Testis (tissue), 2 donors: ENCODE measurements at regions not wholly inside any gene's neighbourhood (a gene's known extent, or its start where the extent isn't known, plus 50 kb on each side); places are given as distances from the start of the nearest gene placed in this dataset.
"Not testable (repeated sequence)": the region's sequence is repeated elsewhere in the genome, so short reads cannot be mapped to it uniquely, and the experiment has no call there.

Experiments
- DNase-seq: peaks from one replicate; pipeline ENCODE4 v3.0.0-alpha.2; 2019
- H3K27ac ChIP-seq, 2 donors: fragments of 200-600 bp; sonication (generic); one replicate each; pipeline ENCODE4 v1.5.1; 2019
- H3K27me3 ChIP-seq: fragments of 200-600 bp; sonication (generic); one replicate; pipeline ENCODE4 v1.5.1; 2019
- H3K36me3 ChIP-seq: fragments of 200-600 bp; sonication (generic); one replicate; pipeline ENCODE4 v1.5.1; 2017; ENCODE audit warnings: low read depth; ENCODE audit errors: missing control alignments
- H3K4me1 ChIP-seq: fragments of 200-600 bp; sonication (generic); one replicate; pipeline ENCODE4 v1.5.1; 2019
- H3K4me3 ChIP-seq, 2 donors: fragments of 200-600 bp; sonication (generic); one replicate each; pipeline ENCODE4 v1.5.1; 2017 to 2019
- H3K9me3 ChIP-seq: fragments of 200-600 bp; sonication (generic); one replicate; pipeline ENCODE4 v1.5.1; 2017
- POLR2A ChIP-seq: fragments of 450-650 bp; IDR thresholded peaks from one replicate; pipeline ENCODE4 v1.6.1; 2017; ENCODE audit warnings: antibody characterized with exemption, mild to moderate bottlenecking, moderate library complexity
- WGBS, 2 donors: methylation state at CpG; one replicate each; pipeline ENCODE4 v1.1.5; 2018; 5-methylcytosine and 5-hydroxymethylcytosine counted together
- intact Hi-C: fragments of 100-400 bp; cut with DNase I; formaldehyde crosslinking; loops from one replicate; pipeline ENCODE4 v1.15.1; 2023; ENCODE audit warnings: low total_unique reads
- TF ChIP-seq, protein P1 (sequence below), 3 experiments: fragments of 450-650 bp in 2 of 3; fragments of 200-600 bp in 1 of 3; sonication (generic) in 1 of 3; IDR thresholded peaks; one replicate each; pipeline ENCODE4 v1.5.1; 2016 to 2019; ENCODE audit warnings: antibody characterized with exemption in 3 of 3, mild to moderate bottlenecking in 2 of 3, moderate library complexity in 1 of 3

DNA sequence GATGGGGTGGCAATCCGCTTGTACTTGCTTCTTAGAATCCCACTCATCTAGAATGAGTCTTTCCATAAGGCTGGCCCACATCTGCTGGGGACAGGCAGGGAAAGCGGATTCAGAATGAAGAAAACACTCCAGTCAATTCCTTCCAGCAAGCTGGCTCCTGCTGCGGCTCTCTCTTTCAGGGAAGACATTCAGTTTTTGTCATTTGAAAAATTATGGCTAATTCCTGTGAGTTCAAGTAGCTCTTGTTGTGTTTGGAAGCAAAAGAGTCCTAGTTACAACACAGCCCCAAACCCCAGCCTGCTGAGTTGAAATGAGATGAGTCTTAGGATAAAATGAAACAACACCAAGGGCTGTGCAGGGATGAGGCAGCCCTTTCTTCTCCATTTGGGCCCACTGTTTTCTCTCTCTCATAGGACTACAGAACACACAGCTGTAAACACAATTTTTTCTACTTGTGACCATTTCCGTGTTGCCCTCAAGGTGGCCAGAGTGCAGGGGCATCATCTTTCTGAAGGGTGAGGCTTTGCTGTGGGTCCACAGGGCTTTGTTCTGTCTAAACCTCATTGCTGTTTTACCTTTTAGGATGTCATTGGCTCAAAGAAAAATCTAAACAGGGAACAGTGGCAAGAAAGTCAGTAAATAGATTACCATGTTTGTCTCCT lies 90.8 kb upstream of the EEPD1 start:
- H3K27ac ChIP-seq = no peak overlapping the region

DNA sequence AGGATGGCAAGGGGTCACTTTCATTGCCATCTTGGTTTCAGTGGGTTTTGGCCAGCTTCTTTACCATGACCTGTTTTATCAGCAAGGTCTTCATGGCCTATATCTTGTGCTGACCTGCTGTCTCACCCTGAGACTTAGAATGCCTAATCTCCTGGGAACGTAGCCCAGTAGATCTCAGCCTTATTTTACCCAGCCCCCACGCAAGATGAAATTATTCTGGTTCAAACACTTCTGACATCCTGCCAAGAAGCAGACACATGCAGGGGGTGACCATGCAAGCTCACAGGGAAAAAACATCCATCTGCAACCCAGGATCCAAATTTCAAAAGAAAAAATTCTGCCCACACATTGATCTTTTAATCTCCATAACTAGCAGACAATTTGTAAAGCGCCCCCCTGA lies 88.4 kb upstream of the EEPD1 start:
- no peaks in the 10 kb centered on the region for H3K36me3 ChIP-seq
- no peak overlapping the region for H3K4me3 ChIP-seq
- 70 to 71% methylated on average over 3 of the region's 3 CpGs for WGBS, 2 donors
- peak; percentile 60 for DNase-seq
- H3K27me3 ChIP-seq = no peaks in the 10 kb centered on the region
- intact Hi-C loops = no loop called here
- no peaks in the 10 kb centered on the region for H3K9me3 ChIP-seq
- TF ChIP-seq, protein P1, sequence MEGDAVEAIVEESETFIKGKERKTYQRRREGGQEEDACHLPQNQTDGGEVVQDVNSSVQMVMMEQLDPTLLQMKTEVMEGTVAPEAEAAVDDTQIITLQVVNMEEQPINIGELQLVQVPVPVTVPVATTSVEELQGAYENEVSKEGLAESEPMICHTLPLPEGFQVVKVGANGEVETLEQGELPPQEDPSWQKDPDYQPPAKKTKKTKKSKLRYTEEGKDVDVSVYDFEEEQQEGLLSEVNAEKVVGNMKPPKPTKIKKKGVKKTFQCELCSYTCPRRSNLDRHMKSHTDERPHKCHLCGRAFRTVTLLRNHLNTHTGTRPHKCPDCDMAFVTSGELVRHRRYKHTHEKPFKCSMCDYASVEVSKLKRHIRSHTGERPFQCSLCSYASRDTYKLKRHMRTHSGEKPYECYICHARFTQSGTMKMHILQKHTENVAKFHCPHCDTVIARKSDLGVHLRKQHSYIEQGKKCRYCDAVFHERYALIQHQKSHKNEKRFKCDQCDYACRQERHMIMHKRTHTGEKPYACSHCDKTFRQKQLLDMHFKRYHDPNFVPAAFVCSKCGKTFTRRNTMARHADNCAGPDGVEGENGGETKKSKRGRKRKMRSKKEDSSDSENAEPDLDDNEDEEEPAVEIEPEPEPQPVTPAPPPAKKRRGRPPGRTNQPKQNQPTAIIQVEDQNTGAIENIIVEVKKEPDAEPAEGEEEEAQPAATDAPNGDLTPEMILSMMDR (IDR thresholded peaks at IDR 0.05) = no peak
- TF ChIP-seq POLR2A = no peak
- peaks cover 17% of the 10 kb centered on the region for H3K4me1 ChIP-seq
- no peak overlapping the region for H3K27ac ChIP-seq

More for the DNA sequence above, 90.8 kb upstream of the EEPD1 start:
- WGBS, 2 donors = 64 to 68% methylated on average over 4 of the region's 4 CpGs
- H3K27me3 ChIP-seq = no peaks in the 10 kb centered on the region
- H3K9me3 ChIP-seq = no peaks in the 10 kb centered on the region
- no peaks in the 10 kb centered on the region for H3K36me3 ChIP-seq
- H3K4me3 ChIP-seq = no peak overlapping the region
- TF ChIP-seq POLR2A = no peak
- TF ChIP-seq, protein P1 (IDR thresholded peaks at IDR 0.05) = no peak
- DNase-seq = no peak
- intact Hi-C loops = no loop called here
- H3K4me1 ChIP-seq = peaks cover 17% of the 10 kb centered on the region

DNA sequence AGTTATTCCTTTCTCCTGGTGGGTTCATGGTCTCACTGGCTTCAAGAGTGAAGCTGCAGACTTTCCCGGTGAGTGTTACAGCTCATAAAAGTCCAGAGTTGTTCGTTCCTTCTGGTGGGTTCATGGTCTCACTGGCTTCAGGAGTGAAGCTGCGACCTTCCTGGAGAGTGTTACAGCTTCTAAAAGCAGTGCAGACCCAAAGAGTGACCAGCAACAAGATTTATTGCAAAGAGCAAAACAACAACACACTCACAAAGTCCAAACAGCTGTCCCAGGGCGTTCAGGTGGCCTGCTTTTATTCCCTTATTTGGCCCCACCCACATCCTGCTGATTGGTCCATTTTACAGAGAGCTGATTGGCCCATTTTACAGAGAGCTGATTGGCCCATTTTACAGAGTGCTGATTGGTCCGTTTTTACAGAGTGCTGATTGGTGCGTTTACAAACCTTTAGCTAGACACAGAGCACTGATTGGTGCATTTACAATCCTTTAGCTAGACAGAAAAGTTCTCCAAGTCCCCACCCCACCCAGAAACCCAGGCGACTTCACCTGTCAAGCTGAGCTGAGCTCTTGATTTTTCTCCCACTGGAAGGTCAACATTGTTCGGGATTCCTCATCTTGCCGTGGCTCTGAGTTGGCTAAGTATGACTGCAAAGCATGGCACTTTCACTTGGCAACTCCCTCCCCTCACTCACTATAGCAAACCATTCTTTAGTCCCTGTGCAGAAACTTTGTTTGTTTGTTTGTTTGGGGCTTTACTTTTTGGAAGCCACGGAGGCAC lies 87.3 kb upstream of the EEPD1 start:
- 66 to 71% methylated on average over 10 of the region's 10 CpGs for WGBS, 2 donors
- peak; percentile 38 for DNase-seq
- intact Hi-C loops = not testable (repeated sequence)

DNA sequence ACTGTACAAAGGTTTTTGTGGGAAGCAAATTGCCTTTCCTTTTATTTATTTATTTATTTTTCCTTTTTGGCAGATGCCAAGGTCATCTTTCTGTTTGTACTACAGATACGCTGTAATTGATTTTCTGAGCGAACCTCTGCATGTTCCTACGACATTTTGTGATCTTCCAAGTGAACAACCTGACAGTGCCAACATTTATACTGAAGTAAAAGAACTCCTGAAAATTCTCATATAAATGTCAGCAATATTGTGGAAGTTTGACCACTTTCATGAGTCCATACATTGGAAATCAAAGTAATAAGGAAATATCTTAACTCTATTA lies 86.8 kb upstream of the EEPD1 start:
- H3K27ac ChIP-seq = no peak overlapping the region
- no peaks in the 10 kb centered on the region for H3K36me3 ChIP-seq
- WGBS, 2 donors = 14 to 27% methylated on average over 3 of the region's 3 CpGs
- H3K9me3 ChIP-seq = no peaks in the 10 kb centered on the region
- DNase-seq = no peak
- no peak for TF ChIP-seq POLR2A
- TF ChIP-seq, protein P1 (IDR thresholded peaks at IDR 0.05) = no peak
- H3K4me3 ChIP-seq = no peak overlapping the region
- peaks cover 17% of the 10 kb centered on the region for H3K4me1 ChIP-seq
- intact Hi-C loops = no loop called here
- H3K27me3 ChIP-seq = no peaks in the 10 kb centered on the region

More for the DNA sequence above, 87.3 kb upstream of the EEPD1 start:
- not testable (repeated sequence) for H3K9me3 ChIP-seq, H3K27ac ChIP-seq, H3K27me3 ChIP-seq, H3K36me3 ChIP-seq, H3K4me3 ChIP-seq
- H3K4me1 ChIP-seq = peaks cover 17% of the 10 kb centered on the region

DNA sequence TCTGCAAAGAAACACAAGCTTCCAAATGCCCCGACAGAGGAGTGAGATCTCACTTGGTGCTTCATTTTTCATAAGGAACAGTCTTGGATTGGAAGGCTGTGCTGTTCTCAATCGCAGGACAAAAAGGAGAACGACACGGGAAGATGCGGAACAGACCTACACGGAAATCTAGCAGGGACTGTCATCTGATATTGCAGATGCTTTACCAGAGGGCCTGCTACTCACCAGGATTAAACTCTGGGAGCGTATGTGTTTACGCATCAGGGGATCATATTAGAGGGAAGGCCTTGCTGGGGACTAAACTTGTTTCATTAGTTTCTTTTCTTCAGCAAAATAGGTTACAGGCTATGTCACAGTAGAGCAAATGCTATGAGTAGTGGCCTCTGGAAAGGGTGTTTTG lies 82.8 kb upstream of the EEPD1 start:
- 80 to 87% methylated on average over 8 of the region's 8 CpGs for WGBS, 2 donors
- peaks cover 22% of the 10 kb centered on the region for H3K4me1 ChIP-seq
- H3K9me3 ChIP-seq = no peaks in the 10 kb centered on the region
- H3K36me3 ChIP-seq = no peaks in the 10 kb centered on the region
- H3K27ac ChIP-seq = no peak overlapping the region
- no peaks in the 10 kb centered on the region for H3K27me3 ChIP-seq
- intact Hi-C loops = no loop called here
- no peak for DNase-seq
- H3K4me3 ChIP-seq = no peak overlapping the region
- TF ChIP-seq POLR2A = no peak
- TF ChIP-seq, protein P1 (IDR thresholded peaks at IDR 0.05) = no peak
